ENCODE measurements at regions not wholly inside any gene's neighbourhood (a gene's known extent, or its start where the extent isn't known, plus 50 kb on each side); places are given as distances from the start of the nearest gene placed in this dataset.

GRCh38 chr11:81000735-81001134 is 1559.9 kb upstream of the TENM4 start:
- TF ChIP-seq CTCF (IDR thresholded peaks at IDR 0.05; ENCODE audit: low read depth, low read length, poor library complexity, severe bottlenecking) = no peak
- no peak for TF ChIP-seq EZH2phosphoT487 (IDR thresholded peaks at IDR 0.05; ENCODE audit: borderline replicate concordance, low read length)
